NCI-H2107 (cell line): ENCODE measurements at regions not wholly inside any gene's neighbourhood (a gene's known extent, or its start where the extent isn't known, plus 50 kb on each side); places are given as distances from the start of the nearest gene placed in this dataset.
"Not testable (repeated sequence)": the region's sequence is repeated elsewhere in the genome, so short reads cannot be mapped to it uniquely, and the experiment has no call there.

Experiments
- DNase-seq: peaks from one replicate; lab custom pipeline; 2025; lab: John Stamatoyannopoulos, UW

- no peak for DNase-seq
Measured at GRCh38 chr2:52698408-52698807, 1069.2 kb upstream of the CHAC2 start.

- DNase-seq = no peak
Measured at GRCh38 chr2:52697690-52698089, 1069.9 kb upstream of the CHAC2 start.

GRCh38 chr2:52695731-52696130 lies 1071.9 kb upstream of the CHAC2 start:
- no peak for DNase-seq

DNA sequence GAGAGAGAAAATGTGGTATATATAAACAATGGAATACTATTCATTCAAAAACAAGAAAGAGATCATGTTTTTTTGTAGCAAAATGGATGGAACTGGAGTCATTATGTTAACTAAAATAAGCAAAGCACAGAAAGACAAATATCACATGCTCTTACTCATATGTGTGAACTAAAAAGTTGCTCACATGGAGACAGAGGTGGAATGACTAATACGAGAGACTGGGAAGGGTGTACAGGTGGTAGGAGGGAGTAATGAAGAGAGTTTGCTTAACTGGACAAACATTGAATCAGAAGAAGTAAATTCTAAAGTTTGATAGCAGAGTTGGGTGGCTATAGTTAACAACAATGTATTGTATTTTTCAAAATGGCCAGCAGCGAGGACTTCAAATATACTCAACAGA lies 1080.7 kb upstream of the CHAC2 start:
- DNase-seq = no peak

- DNase-seq = no peak
Measured at GRCh38 chr2:52676056-52676455, 1091.5 kb upstream of the CHAC2 start.

- no peak for DNase-seq
Measured at GRCh38 chr2:52668724-52669123, 1098.9 kb upstream of the CHAC2 start.

- no peak for DNase-seq
Measured at GRCh38 chr2:52659546-52659945, 1108.1 kb upstream of the CHAC2 start.

DNA sequence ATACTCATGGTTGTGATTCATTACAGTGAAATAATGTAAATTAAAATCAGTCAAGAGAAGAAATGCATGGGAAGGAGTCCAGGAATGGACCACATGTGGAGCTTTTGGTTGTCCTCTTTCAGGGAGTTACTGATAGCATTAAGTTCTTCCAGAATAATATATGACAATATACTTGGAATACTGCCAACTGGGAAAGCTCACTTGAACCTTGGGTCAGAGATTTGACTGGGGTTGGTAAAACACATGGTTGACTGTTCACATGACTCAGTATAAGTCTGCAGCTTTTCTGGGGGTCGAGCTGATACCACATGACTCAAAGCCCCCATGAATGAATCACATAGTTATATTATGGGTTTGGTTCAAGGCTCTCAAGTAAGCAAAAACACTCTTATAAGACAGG lies 1109.0 kb upstream of the CHAC2 start:
- no peak for DNase-seq

DNA sequence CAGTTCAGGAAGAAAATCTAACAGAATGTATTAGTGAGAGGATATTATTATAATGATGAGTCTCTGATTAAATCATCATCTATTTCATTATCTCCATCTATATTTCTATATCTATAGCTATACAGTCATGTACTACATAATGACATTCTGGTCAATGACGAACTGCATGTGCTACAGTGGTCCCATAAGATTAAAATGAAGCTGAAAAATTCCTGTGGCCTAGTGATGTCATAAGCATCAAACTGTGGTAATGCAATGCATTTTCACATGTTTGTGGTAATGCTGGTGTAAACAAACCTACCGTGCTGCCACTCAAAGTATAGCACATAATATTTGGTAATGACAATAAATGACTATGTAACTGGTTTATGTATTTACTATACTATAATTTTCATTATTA lies 1127.9 kb upstream of the CHAC2 start:
- no peak for DNase-seq

- DNase-seq = no peak
Measured at GRCh38 chr2:52632543-52632942, 1135.1 kb upstream of the CHAC2 start.

DNA sequence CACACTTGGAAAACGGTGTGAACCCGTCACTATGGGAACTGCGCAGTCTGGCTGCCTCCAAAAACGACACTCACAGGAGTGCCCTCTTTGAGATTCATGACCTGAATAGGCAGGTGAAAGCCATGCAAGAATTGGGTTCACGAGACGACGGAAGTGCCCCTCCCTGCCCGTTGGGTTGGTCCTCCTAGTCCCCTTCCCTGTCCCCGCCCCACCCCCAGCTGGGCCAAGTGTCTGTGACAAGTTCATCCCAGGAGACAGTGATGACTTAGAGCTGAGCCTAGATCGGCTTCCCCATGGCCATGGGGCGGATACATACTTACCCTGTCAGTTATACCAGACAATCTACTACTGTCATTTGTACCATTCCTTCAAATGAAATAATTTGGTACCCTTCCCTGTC lies 1137.7 kb upstream of the CHAC2 start:
- DNase-seq = no peak

DNA sequence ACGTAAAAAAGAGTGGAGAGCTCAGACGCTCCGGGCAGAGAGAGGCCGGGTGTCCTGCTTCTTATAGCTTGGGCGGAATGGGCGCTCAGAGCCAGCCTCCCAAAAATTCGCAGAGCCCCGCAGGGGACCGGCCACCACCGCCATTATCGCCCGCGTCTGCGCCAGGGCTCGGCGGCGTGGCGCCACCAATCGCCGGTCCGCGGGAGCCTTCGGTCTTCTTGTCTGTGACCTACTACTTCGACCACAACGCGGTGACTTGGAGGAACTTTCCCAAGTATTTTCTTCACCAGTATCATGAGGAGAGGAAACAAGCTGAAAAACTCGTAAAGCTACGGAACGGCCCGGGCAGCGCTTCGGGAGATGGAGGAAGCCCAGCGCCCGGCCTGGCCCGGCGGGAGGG lies 1138.1 kb upstream of the CHAC2 start:
- DNase-seq = no peak

DNA sequence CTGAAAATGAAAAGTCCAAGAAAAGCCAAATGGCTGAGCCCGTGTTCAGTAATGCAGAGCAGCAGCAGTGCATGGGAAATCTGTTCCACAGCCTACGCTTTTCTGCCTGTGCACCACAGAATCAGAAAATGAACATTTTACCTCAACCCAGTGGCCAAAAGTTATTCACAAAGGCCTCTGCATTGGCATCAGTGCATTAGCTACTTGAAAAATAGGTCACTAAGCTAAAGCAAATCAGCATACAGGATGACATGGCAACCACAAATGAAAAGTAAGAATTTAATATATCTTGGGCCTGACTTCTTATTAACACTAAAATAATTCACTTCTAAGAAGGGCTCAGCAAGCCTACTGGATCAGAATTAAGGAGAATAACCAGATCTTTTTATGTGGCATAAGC lies 1145.3 kb upstream of the CHAC2 start:
- no peak for DNase-seq

- DNase-seq = no peak
Measured at GRCh38 chr2:52613064-52613463, 1154.5 kb upstream of the CHAC2 start.

- DNase-seq = no peak
Measured at GRCh38 chr2:52611759-52612158, 1155.8 kb upstream of the CHAC2 start.

GRCh38 chr2:52608030-52608429 lies 1159.6 kb upstream of the CHAC2 start:
- DNase-seq = no peak

DNA sequence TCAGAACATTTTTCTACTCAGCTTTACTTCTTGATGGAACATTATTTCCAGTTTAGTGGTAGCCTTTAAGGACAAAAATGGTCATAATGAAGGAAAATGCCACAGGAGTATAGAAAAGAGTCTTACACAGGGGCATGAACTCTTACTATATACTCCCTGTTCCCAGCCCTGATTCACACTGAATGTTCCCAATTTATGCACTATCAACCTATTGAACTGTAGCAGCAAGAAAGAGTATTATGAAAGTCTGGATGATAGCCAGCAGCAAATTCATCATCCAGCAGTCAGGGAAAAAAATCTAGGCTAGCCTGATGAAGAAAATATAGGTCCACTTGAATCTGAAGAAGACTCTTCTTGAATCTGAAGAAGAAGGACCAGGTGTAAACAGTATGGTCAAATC lies 1170.3 kb upstream of the CHAC2 start:
- no peak for DNase-seq

DNA sequence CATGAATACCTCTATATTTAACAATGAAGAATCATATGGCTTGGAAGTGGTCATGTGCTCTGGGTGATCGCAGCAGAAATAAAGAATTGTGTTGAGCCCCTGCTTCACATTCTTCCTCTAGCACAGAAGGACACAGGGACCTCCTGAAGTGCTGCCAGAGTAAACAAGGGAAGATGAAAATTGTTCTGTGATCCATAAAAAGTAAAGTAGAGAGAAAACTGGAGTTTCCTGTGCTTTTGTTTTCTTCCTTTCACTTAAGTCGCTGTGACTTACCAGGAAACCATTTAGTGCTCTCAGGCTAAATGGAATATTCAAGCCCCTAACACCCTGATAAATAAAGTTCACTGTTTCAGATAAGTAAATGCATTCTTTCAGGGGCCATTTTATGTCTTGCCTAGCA lies 1173.6 kb upstream of the CHAC2 start:
- no peak for DNase-seq

GRCh38 chr2:52584071-52584470 lies 1183.5 kb upstream of the CHAC2 start:
- not testable (repeated sequence) for DNase-seq

DNA sequence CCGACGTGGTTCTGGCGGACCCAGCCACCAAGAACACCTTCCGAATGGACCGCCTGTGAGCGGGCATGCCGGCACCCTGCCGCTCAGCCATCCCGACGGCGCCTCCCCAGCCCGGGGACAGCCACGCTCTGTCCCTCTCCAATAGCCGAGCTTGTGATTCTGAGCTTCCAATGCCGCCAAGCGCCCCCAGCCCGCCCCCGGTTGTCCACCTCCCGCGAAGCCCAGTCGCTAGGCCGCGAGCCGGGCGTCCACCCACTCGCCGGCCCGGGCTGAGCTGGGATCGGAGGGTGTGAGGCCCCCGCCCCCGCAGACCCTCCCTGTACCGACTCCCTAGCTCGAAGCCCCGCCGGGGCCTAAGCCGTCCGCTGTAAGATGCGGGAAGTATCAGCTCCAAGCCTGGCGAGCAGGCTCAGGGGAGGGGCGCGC lies 1195.1 kb upstream of the CHAC2 start:
- no peak for DNase-seq

DNA sequence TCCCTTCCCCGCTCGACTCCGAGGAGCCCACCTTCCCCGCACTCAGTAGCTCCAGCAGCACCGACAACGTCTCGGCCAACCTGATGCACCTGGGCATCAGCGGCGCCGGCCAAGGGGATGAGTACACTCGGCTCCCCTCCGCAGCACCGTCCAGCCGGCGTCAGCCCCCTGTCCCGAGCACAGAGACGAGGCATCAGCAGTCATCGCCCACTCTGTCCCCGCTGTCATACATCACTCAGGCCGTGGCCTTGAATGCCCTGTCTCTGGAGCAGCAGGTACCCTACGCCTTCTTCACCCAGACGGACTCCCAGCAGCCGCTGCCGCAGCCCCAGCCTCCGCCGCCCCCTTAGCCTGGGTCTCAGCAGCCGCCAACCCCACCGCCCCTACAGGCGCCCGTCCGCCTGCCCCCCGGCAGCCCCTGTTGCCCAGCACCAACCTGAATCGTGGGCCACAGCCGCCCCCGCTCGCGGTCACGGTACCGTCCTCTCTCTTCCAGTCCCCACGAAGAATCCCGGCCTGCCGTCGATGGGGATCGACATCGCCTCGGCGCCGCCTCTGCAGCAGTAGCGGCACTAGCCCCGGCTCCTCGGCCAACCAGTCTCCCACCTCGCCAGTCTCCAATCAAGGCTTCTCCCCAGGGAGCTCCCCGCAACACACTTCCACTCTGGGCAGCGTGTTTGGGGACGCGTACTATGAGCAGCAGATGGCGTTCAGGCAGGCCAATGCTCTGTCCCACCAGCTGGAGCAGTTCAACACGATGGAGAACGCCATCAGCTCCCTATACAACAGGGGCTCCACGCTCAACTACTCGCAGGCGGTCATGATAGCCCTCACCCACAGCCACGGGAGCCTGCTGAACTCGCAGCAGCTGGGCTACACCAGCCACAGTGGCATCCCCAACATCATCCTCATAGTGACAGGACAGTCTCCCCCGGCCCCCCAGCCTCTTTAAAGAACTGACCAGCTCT lies 1195.9 kb upstream of the CHAC2 start:
- no peak for DNase-seq

DNA sequence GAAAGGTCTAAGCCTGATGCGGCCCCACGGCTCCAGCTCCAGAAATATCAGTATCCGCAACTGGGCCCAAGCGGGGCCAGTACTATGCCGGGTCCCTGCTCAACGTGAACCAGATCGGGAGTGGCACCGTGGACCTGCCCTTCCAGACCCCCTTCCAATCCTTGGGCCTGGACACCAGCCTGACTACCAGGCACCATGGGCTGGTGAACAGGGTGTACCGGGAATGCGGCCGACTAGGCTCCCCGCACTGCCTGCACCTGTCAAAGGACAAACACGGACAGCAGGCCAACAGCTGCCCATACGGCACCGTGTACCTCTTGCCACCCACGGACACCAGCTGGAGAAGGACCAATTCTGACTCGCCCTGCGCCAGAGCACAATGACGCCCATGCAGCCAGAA lies 1196.9 kb upstream of the CHAC2 start:
- DNase-seq = no peak

DNA sequence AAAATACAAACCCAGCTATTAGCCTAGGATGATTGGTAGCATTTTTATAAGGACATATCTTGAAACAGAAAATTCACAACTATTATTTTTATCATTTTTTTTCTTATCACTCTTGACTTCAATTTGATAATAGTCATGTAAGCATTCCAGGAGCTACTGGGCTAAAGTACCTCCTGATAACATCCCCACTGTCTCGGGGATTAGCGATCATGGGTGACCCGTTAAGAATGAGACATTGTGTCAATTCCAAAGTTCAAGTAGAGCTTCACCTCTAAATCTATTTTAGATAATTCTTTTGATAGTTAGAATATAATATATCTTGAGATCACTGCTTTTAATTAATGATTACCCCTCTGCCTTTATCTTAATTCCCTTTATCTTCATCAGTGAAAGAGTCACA lies 1204.5 kb upstream of the CHAC2 start:
- DNase-seq = no peak

DNA sequence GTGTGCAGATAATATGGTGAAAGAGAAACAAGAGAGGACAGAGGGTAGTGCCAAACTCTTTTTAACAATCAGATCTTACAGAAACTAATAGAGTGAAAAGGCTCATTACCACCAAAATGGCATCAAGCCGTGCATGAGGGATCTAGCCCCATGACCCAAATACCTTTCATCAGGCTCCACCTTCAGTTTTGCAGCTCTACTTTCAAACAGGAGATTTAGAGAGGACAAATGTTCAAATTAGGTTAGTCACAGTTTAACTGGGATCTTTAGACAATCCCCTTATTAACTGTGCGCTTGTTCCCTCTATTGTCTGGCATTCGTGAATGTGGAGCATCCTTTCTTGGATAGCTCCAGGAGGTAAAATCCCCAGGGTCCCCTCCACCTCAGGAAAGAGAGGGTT lies 1209.3 kb upstream of the CHAC2 start:
- no peak for DNase-seq
